A549 (cell line): ENCODE measurements at regions not wholly inside any gene's neighbourhood (a gene's known extent, or its start where the extent isn't known, plus 50 kb on each side); places are given as distances from the start of the nearest gene placed in this dataset.

Experiments
- ATAC-seq, 2 experiments: fragments of 200-7000 bp in 1 of 2; fragments of >200 bp in 1 of 2; cut with Nextera tagmentation in 1 of 2; cut with Tn5 transposase in 1 of 2; 3 replicates each; pipeline versions ENCODE4 v1.8.0 to v1.9.1; 2018 to 2020; ENCODE audit warnings: mild to moderate bottlenecking in 1 of 2, moderate library complexity in 1 of 2
- CTCF ChIA-PET: fragments of 300-600 bp; sonication (Branson Sonifier 250); formaldehyde crosslinking; extraction: SDS; loops from one replicate; lab custom pipeline; 2021; ENCODE audit warnings: antibody characterized with exemption, inconsistent platforms; lab: Yijun Ruan, JAX
- POLR2A ChIA-PET: fragments of 350-600 bp; formaldehyde crosslinking; extraction: SDS; loops from one replicate; lab custom pipeline; 2021; ENCODE audit warnings: antibody characterized with exemption, inconsistent platforms; lab: Yijun Ruan, JAX
- DNase-seq, 2 experiments: peaks; one replicate each; pipeline versions ENCODE4 v3.0.0 to v3.0.0-alpha.2; 2011 to 2016; ENCODE audit warnings: low read depth in 1 of 2, low spot score in 1 of 2
- FAIRE-seq: peaks from 2 replicates; lab custom pipeline; 2011; peaks lifted over from hg19 to GRCh38; lab: Jason Lieb, UNC
- H3K27ac ChIP-seq, 2 experiments: fragments of >200 bp; sonication (Bioruptor Twin); formaldehyde crosslinking; 3 replicates each; pipeline ENCODE4 v1.5.1; 2016 to 2017
- H3K4me1 ChIP-seq: fragments of >200 bp; sonication (Bioruptor Twin); formaldehyde crosslinking; 3 replicates; pipeline ENCODE4 v1.6.1; 2016
- H3K4me2 ChIP-seq: fragments of >200 bp; sonication (Bioruptor Twin); formaldehyde crosslinking; 3 replicates; pipeline ENCODE4 v1.6.1; 2016
- H3K4me3 ChIP-seq: fragments of >200 bp; sonication (Bioruptor Twin); formaldehyde crosslinking; 3 replicates; pipeline ENCODE4 v1.5.1; 2016
- H3K9me3 ChIP-seq: fragments of >200 bp; sonication (Bioruptor Twin); formaldehyde crosslinking; 3 replicates; pipeline ENCODE4 v1.6.1; 2016
- BCL3 ChIP-seq: fragments of >200 bp; sonication (Bioruptor Twin); formaldehyde crosslinking; IDR thresholded peaks from 3 replicates; pipeline ENCODE4 v1.6.1; 2016
- BHLHE40 ChIP-seq: IDR thresholded peaks from 2 replicates; pipeline ENCODE4 v1.6.1; 2012; ENCODE audit warnings: low read depth, low read length, inconsistent platforms
- CBX8 ChIP-seq: fragments of 200-600 bp; sonication (generic); IDR thresholded peaks from 2 replicates; pipeline ENCODE4 v1.6.1; 2016
- CEBPB ChIP-seq, 2 experiments: fragments of >200 bp in 1 of 2; sonication (Bioruptor Twin) in 1 of 2; formaldehyde crosslinking in 1 of 2; IDR thresholded peaks; 2 replicates each; pipeline ENCODE4 v1.6.1; 2012 to 2016
- CHD2 ChIP-seq: fragments of 150-350 bp; IDR thresholded peaks from 2 replicates; pipeline ENCODE4 v1.6.1; 2014; ENCODE audit warnings: low read length; ENCODE audit not compliant: partially characterized antibody
- CTCF ChIP-seq: fragments of >200 bp; sonication (Bioruptor Twin); formaldehyde crosslinking; IDR thresholded peaks from 3 replicates; pipeline ENCODE4 v1.5.1; 2016
- EHF ChIP-seq: fragments of 250-450 bp; sonication (Bioruptor Pico); IDR thresholded peaks from 2 replicates; pipeline ENCODE4 v1.5.0; 2020; ENCODE audit warnings: mild to moderate bottlenecking
- ELK1 ChIP-seq: fragments of 150-350 bp; IDR thresholded peaks from 2 replicates; pipeline ENCODE4 v1.6.1; 2014; ENCODE audit warnings: low read depth, mild to moderate bottlenecking, low read length
- EP300 ChIP-seq, 2 experiments: fragments of >200 bp; sonication (Bioruptor Twin); formaldehyde crosslinking; IDR thresholded peaks; 2 replicates in 1 of 2; 3 replicates in 1 of 2; pipeline ENCODE4 v1.6.1; 2016 to 2017
- FOSL2 ChIP-seq, 2 experiments: fragments of 450-650 bp in 1 of 2; fragments of >200 bp in 1 of 2; sonication (Bioruptor Twin) in 1 of 2; formaldehyde crosslinking; IDR thresholded peaks; 2 replicates each; pipeline versions ENCODE4 v1.5.0 to v1.6.1; 2016 to 2020; ENCODE audit warnings: mild to moderate bottlenecking in 1 of 2, moderate library complexity in 1 of 2
- HDAC2 ChIP-seq: fragments of 200-600 bp; sonication (generic); IDR thresholded peaks from 2 replicates; pipeline ENCODE4 v1.6.1; 2016
- HES2 ChIP-seq: fragments of >200 bp; sonication (Bioruptor Twin); formaldehyde crosslinking; IDR thresholded peaks from 2 replicates; pipeline ENCODE4 v1.6.1; 2016
- JUN ChIP-seq, 2 experiments: fragments of >200 bp; sonication (Bioruptor Twin); formaldehyde crosslinking; IDR thresholded peaks; 2 replicates in 1 of 2; 3 replicates in 1 of 2; pipeline ENCODE4 v1.6.1; 2016 to 2017
- MAFK ChIP-seq: fragments of 450-650 bp; IDR thresholded peaks from 2 replicates; pipeline ENCODE4 v1.6.1; 2014; ENCODE audit not compliant: partially characterized antibody
- MYC ChIP-seq: IDR thresholded peaks from 2 replicates; pipeline ENCODE4 v1.6.1; 2012; ENCODE audit warnings: mild to moderate bottlenecking, inconsistent platforms, low read length, improper control_type of control experiment, borderline replicate concordance
- PHF8 ChIP-seq: fragments of 200-600 bp; sonication (generic); IDR thresholded peaks from 2 replicates; pipeline ENCODE4 v1.6.1; 2016; ENCODE audit warnings: low read depth, mild to moderate bottlenecking, antibody characterized with exemption, moderate library complexity, borderline replicate concordance
- POLR2A ChIP-seq: IDR thresholded peaks from 2 replicates; pipeline ENCODE4 v1.6.1; 2012; ENCODE audit warnings: mild to moderate bottlenecking, low read length
- POLR2AphosphoS2 ChIP-seq: conservative IDR thresholded peaks from 2 replicates; pipeline ENCODE4 v1.6.1; 2012; ENCODE audit warnings: low read length, improper control_type of control experiment, inconsistent platforms
- RAD21 ChIP-seq, 2 experiments: fragments of >200 bp in 1 of 2; sonication (Bioruptor Twin) in 1 of 2; formaldehyde crosslinking in 1 of 2; IDR thresholded peaks in 1 of 2; conservative IDR thresholded peaks in 1 of 2; 2 replicates in 1 of 2; 3 replicates in 1 of 2; pipeline ENCODE4 v1.6.1; 2012 to 2018; ENCODE audit warnings: inconsistent platforms in 1 of 2
- RARB ChIP-seq: fragments of 250-450 bp; sonication (Bioruptor Pico); IDR thresholded peaks from 2 replicates; pipeline ENCODE4 v1.8.0; 2021; ENCODE audit warnings: mild to moderate bottlenecking, moderate library complexity
- REST ChIP-seq: fragments of 200-600 bp; sonication (generic); IDR thresholded peaks from 2 replicates; pipeline ENCODE4 v1.6.1; 2016; ENCODE audit warnings: antibody characterized with exemption, mild to moderate bottlenecking, moderate library complexity
- SREBF2 ChIP-seq: fragments of 450-650 bp; IDR thresholded peaks from 2 replicates; pipeline ENCODE4 v1.6.1; 2014; ENCODE audit warnings: mild to moderate bottlenecking, moderate library complexity
- ZC3H11A ChIP-seq: fragments of 450-650 bp; IDR thresholded peaks from 2 replicates; pipeline ENCODE4 v1.6.1; 2014; ENCODE audit warnings: antibody characterized with exemption, mild to moderate bottlenecking
- ZNF302 ChIP-seq: fragments of 250-450 bp; sonication (Bioruptor Pico); IDR thresholded peaks from 2 replicates; pipeline ENCODE4 v1.9.0; 2021; ENCODE audit warnings: inconsistent platforms, mild to moderate bottlenecking, moderate library complexity
- WGBS: methylation state at CpG from one replicate; pipeline ENCODE4 v1.1.6; 2017; ENCODE audit errors: missing lambda C conversion rate; 5-methylcytosine and 5-hydroxymethylcytosine counted together

- TF ChIP-seq HDAC2 (no peak), REST (no peak), JUN (IDR thresholded peaks at IDR 0.05) (no peak), BHLHE40 (no peak), PHF8 (no peak)
- no peak overlapping the region for H3K4me3 ChIP-seq
- H3K4me1 ChIP-seq: no peaks in the 10 kb centered on the region
- ChIA-PET POLR2A (no interaction called here), CTCF (interaction anchor here (1.2 to 2.3 kb wide), 2 partner anchors 9 to 778 kb away, joined by 3 to 10 read pairs; no protein-coding TSS in a partner anchor)
- ATAC-seq (no peak), FAIRE-seq (no peak), DNase-seq (no peak)
- no peak overlapping the region for H3K27ac ChIP-seq
- H3K9me3 ChIP-seq: no peaks in the 10 kb centered on the region
- H3K4me2 ChIP-seq: no peak overlapping the region
- 36% methylated on average over 6 of the region's 6 CpGs for WGBS
Observed at GRCh38 chr7:112540839-112541577, 60.2 kb downstream of the LSMEM1 start.

GRCh38 chr7:112546723-112547513 lies 66.1 kb downstream of the LSMEM1 start:
- POLR2A ChIA-PET: no interaction called here
- WGBS: 74% methylated on average over 17 of the region's 25 CpGs
- TF ChIP-seq RAD21 (conservative IDR thresholded peaks at IDR 0.05 in 1 of 2, IDR thresholded peaks at IDR 0.05 in 1 of 2): peak in 1 of 2 experiments; percentile 23; a peak in 2 of 5 replicates
- TF ChIP-seq POLR2A: no peak
- TF ChIP-seq, all 56 proteins: peak for 1
- H3K27ac ChIP-seq: no peak overlapping the region
- H3K9me3 ChIP-seq: no peaks in the 10 kb centered on the region
- CTCF ChIA-PET: interaction anchor here (1.0 to 1.2 kb wide), 2 partner anchors 14 to 653 kb away, joined by 3 read pairs; no protein-coding TSS in a partner anchor
- no peak overlapping the region for H3K4me3 ChIP-seq
- no peak for FAIRE-seq
- peak in 1 of 2 experiments; percentile 72; a peak in 3 of 6 replicates for ATAC-seq
- peak in 1 of 2 experiments; percentile 13 for DNase-seq
- no peaks in the 10 kb centered on the region for H3K4me1 ChIP-seq
- H3K4me2 ChIP-seq: no peak overlapping the region

- no peaks in the 10 kb centered on the region for H3K4me1 ChIP-seq
- no peak for DNase-seq
- no peak overlapping the region for H3K4me2 ChIP-seq
- no peaks in the 10 kb centered on the region for H3K9me3 ChIP-seq
- ChIA-PET CTCF (no interaction called here), POLR2A (no interaction called here)
- no peak for FAIRE-seq
- H3K4me3 ChIP-seq: no peak overlapping the region
- no peak overlapping the region for H3K27ac ChIP-seq
- 8% methylated on average over 2 of the region's 2 CpGs for WGBS
- ATAC-seq: no peak
- TF ChIP-seq EP300 (IDR thresholded peaks at IDR 0.05) (no peak), EHF (CRISPR knock-in tag) (no peak), MAFK (no peak), ZNF302 (CRISPR knock-in tag) (no peak), ELK1 (no peak), CTCF (no peak), BHLHE40 (no peak), FOSL2 (IDR thresholded peaks at IDR 0.05) (no peak), FOSL2 (CRISPR knock-in tag; IDR thresholded peaks at IDR 0.05) (no peak), CBX8 (no peak), RARB (CRISPR knock-in tag) (no peak), CHD2 (no peak), POLR2AphosphoS2 (no peak), BCL3 (no peak), MYC (no peak), SREBF2 (no peak), CEBPB (IDR thresholded peaks at IDR 0.05) (no peak), HES2 (no peak), ZC3H11A (no peak)
Observed at GRCh38 chr7:112547916-112548315, 67.1 kb downstream of the LSMEM1 start.
